NCI-H82 treated with DMSO at 0.1 percent for 48 hours (cell line): ENCODE measurements at regions not wholly inside any gene's neighbourhood (a gene's known extent, or its start where the extent isn't known, plus 50 kb on each side); places are given as distances from the start of the nearest gene placed in this dataset.
"Not testable (repeated sequence)": the region's sequence is repeated elsewhere in the genome, so short reads cannot be mapped to it uniquely, and the experiment has no call there.

ENCODE experiments used
- DNase-seq: peaks from one replicate; lab custom pipeline; 2025; ENCODE audit not compliant: unreplicated experiment; lab: John Stamatoyannopoulos, UW

- DNase-seq, result no peak
Measured at GRCh38 chr10:37733822-37734221, 123.6 kb downstream of the ZNF248 start.

GRCh38 chr10:37732685-37733084 is 124.7 kb downstream of the ZNF248 start:
- DNase-seq, result no peak

DNA sequence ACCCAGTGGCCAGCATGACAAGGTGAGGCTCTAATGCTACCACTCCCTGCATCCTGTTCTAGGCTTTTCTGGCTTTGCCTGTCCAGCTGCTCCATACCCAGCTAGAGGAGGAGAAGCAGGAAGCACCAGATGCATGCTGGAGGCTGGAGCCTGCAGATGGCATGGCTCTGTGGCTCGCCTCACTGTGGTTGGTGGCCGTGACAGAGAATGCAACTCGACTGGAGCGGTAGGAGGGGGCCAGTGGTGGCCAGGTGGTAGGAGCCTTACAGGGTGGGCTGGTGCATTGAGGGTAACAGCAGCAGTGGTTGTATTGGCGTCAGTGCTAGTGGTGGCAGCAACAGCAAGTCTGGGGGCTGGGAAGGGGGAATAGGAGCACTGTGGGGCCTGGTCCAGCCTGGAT is 128.6 kb downstream of the ZNF248 start:
- no peak for DNase-seq

DNA sequence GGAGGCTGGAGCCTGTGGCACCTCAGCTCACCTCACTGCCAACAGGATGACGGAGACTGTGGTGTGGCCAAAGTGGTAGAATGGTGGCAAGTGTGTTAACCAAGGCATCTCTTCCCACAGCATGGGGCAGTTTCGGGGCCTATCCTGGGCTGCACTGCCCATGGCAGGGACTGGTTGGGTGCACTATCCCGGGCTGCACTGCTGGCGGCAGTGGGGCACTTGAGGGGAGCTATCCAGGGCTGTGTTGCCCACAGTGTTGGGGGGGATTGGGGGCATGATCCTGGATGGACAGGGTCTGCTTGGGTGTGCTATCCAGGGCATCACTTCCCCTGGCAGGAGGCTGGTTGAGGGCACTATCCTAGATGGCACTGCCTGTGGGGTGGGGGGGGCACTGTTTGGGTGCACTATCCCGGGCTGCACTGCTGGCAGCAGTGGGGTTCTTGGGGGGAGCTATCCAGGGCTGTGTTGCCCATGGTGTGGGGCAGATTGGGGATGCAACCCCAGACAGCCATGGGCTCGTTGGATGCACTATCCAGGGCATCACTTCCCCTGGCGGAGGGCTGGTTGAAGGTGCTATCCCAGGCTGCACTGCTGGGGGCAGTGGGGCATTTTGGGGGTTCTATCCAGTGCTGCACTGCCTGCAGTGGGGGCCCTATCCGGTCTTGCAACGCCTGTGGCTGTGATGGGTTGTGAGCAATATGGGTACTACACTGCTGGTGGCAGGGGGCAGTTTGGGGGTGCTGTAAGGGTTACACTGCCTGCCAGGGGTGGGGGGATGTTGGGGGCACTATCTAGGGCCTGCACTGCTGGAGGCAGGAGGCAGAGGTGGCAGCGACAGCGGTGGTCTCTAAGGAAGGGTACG is 129.7 kb downstream of the ZNF248 start:
- DNase-seq, result no peak

GRCh38 chr10:37721100-37721499 is 136.3 kb downstream of the ZNF248 start:
- no peak for DNase-seq

GRCh38 chr10:37718060-37718459 is 139.3 kb downstream of the ZNF248 start:
- DNase-seq, result not testable (repeated sequence)

DNA sequence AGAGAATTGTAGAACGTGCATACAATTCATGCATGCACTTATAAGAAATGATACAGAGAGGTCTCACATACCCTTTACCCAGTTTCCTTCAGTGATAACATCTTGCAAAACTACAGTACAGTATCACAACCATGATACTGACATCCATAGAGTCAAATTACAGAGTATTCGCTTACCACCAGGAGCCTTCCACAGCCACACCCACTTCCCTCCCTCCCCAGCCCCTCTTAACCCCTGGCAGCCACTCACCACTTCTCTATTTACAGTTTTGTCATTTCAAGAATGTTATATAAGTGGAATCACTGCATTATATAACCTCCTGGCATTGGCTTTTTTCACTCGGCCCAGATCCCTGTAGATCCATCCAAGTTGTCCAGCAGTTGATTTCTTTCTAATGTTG is 143.8 kb downstream of the ZNF248 start:
- DNase-seq, result no peak

GRCh38 chr10:37713132-37713501 is 144.3 kb downstream of the ZNF248 start:
- no peak for DNase-seq

- DNase-seq, result no peak
Measured at GRCh38 chr10:37712489-37713131, 144.8 kb downstream of the ZNF248 start.

GRCh38 chr10:37711617-37712488 is 145.6 kb downstream of the ZNF248 start:
- no peak for DNase-seq

DNA sequence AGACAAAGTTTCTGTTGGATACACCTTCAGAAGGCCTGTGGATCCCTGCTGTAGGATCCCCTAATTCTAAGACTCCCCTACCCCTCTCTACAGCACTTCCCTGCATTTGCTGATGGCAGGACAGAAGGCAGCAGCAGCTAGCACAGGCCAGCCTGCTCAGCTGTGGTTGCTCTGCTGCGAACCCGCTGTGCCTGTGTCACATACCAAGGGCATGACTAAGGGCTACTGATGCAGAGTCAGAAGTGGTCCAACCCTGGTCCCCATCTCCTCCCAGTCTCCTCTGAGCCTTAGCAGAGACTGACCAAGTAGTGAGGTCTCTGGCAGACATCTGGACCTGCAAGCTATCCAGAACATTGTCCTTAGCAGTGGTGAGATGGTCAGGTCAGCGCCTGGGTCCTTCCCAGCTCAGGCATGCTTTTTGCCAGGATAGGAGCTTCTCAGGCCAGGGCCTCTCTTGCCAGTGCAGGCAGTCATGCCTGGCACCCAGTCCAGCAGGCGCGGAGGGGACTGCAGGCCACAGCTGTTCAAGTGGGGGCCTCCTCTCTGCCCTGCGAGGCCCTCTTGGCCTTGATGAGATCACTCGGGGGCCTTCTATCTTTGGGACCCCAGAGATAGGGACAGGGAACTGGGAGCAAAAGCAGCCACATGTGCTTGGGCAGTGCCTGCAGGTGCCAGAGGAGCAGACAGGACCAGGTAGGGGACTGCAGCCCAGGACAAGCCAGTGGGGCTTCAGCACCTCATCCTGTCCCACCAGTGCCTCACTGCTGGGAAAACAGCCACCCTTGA is 146.4 kb downstream of the ZNF248 start:
- no peak for DNase-seq

DNA sequence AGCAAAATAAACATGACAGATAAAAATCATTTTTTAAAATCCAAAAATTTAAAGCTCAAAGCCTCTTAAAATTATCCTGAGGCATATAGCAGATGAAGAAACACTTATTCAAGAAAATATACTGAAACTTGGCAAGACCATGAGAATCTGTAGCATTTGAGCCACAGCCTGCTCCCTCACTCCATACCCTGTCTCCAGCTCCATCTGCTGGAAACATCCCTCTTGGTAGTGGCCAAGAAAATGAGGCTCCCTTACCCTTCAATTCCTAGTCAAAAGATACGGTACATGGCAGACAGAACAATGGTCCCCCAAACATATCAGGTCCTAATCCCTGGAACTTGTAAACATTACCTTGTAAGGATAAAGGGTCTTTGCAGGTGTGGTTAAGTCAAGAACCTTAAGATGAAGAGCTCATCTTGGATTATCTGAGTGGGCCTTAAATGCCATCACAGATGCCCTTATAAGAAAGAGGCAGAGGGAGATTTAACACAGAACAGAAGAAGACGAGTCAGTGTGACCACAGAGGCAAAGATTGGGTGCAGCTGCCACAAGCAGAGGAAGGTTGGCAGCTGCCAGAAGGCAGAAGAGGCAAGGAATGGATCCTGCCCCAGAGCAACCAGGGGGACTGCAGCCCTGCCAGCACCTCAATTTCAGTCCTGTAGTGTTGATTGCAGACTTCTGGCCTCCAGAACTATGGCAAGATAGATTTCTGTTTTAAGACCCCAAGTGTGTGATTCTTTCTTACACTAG is 149.4 kb downstream of the ZNF248 start:
- DNase-seq, result no peak

GRCh38 chr10:37704566-37704965 is 152.8 kb downstream of the ZNF248 start:
- no peak for DNase-seq

GRCh38 chr10:37703833-37704382 is 153.5 kb downstream of the ZNF248 start:
- DNase-seq, result no peak

DNA sequence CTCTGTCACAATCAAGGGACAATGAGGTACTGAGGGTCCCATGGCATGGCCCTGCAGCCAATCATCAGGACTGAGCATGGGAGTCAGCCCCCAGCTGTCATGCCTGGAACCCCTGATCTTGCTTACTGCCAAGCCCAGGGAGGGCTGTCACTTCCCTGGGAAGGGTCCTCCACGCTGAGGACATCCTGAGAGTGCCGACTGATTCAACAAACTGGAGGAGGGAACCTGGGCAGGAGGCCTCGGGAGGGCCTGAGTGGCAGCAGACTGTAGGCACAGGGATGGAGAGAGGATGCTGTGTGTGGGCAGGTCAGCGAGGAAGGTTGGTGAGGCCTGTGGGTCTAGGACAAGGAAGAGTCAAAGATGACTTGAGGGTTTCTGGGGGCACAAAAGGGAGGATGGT is 154.3 kb downstream of the ZNF248 start:
- DNase-seq, result no peak

DNA sequence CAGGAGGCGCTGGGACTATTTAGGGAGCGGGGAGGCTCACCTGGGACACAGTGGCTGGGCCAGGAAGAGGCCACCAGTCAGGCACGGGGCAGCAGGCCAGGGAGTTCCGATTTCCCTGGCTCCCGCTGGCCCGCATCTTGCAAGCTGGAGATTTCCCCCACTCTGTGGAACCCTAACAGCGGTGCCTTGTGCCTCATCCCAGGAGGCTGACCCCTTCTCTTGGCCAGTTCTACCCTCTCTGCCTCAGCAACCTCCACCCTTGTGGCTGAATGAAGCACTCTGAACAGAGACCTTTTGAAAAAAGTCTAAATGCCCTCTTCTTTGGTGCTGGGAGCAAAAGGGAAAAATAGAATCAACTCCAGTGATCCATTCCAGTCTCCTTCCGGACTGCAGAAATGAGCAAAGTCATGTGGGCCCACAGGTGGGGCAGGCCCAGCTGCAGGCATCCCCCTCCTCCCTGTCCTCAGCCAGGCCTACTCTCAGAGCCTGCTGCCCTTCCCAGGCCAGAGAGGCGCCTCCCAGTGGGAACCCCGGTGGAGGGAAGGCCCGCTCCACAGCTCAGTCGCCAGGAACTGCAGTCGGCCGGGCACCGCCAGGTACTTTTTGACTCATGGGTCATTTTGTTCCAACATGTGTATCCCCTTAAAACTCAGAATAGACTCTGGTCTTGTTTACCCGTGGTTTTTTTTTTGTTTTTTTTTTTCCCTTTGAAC is 155.5 kb downstream of the ZNF248 start:
- DNase-seq, result no peak

DNA sequence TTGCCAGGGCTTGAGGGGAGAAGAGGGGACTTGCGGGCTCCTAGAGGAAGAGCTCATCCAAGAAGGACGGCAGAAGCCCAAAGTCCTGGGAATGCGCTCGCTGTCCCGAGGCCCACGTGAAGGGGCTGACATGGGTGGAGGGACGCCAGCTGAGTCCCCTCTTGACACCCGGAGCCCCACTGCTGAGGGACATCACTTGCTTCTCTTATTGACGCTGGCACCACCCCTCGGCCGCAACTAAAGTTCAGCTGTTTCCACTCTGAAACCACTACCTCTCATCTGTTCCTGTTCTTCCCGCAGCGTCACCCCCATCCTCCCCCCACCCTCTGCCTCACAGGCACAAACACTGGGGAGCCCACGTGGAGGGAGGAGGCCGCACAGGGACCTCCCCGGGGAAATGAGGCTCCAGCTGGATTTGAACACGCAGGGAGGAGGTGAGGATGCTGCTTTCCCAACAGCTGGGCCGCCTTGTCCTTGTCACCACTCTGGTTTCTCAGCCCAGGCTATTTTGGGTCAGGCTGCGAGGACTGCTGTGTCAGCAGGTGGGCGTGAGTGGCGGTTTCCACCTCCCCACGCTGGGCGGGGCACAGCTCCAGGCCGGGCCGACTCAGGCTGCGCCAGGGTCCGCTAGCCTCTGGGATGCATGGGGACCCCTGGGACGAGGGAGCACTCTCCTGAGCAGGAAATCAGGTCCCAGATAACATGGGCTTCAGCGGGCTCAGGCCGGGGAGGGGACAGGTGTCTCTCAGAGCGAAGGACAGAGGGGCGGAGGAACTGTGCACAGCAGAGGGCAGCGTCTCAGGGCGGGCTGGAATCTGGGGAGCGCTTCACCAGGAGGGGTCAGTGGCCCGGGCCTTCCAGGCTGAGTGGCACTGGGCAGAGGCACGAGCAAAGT is 156.3 kb downstream of the ZNF248 start:
- no peak for DNase-seq

- no peak for DNase-seq
Measured at GRCh38 chr10:37687581-37687980, 169.8 kb downstream of the ZNF248 start.
